DMS 273 (cell line): ENCODE measurements at regions not wholly inside any gene's neighbourhood (a gene's known extent, or its start where the extent isn't known, plus 50 kb on each side); places are given as distances from the start of the nearest gene placed in this dataset.

Source experiments
- DNase-seq: peaks from one replicate; lab custom pipeline; 2025; ENCODE audit not compliant: unreplicated experiment; lab: John Stamatoyannopoulos, UW

DNA sequence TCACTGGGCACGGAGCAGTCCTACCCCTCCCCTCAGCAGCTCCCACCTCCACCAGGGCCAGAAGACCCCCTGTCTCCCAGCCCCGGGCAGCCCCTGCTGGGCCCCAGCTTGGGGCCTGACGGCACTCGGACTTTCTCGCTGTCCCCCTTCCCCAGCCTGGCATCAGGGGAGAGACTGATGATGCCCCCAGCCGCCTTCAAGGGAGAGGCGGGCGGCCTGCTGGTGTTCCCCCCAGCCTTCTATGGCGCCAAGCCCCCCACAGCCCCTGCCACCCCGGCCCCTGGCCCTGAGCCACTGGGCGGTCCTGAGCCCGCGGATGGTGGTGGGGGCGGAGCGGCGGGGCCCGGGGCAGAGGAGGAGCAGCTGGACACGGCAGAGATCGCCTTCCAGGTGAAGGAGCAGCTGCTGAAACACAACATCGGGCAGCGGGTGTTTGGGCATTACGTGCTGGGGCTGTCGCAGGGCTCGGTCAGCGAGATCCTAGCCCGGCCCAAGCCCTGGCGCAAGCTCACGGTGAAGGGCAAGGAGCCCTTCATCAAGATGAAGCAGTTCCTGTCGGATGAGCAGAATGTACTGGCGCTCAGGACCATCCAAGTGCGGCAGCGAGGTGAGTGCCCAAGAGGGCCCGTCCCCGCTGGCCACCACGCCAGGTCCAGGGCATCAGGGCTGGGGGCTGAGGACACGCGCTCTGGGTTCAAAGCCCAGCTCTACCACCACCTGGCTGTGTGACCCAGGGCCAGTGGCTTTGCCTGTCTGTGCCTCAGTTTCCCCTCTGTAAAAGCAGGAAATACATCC is 58.6 kb downstream of the PHETA1 start:
- DNase-seq, result no peak

DNA sequence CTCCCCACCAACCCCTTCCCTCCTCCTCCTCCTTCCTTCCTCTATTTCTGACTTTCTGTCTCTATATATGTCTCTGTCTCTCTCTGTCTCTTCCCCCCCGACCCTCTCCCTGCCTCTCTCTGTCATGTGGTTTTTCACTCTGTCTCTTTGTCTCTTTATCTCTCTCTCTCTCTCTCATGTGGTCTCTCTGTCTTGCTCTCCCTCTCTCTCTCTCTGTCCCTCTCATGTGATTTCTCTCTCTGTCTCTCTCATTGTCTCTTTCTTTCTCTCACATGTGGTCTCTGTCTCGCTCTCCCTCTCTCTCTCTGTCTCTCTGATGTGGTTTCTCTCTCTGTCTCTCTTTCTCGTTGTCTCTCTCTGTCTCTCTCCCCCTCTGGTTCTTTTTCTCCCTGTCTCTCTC is 59.3 kb downstream of the PHETA1 start:
- DNase-seq, result no peak

DNA sequence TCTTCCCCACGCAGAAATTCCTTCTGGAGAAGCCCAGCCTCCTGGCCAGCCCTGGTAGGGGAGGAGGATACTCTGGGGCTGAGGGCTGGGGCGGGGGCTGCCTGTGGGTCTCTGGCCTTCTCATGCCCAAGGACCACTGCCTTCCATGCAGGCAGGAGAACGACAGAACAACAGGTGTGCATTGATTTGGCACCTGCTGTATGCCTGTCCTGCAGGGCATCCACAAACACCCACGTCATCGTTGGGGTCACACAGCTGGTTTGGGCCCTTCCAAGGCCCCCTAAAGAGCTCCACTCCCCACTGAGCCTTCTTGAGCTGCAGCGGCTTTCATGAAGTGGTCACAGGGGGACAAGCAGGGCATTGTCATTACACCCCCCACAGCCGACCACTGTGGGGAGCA is 60.4 kb downstream of the PHETA1 start:
- DNase-seq, result no peak

DNA sequence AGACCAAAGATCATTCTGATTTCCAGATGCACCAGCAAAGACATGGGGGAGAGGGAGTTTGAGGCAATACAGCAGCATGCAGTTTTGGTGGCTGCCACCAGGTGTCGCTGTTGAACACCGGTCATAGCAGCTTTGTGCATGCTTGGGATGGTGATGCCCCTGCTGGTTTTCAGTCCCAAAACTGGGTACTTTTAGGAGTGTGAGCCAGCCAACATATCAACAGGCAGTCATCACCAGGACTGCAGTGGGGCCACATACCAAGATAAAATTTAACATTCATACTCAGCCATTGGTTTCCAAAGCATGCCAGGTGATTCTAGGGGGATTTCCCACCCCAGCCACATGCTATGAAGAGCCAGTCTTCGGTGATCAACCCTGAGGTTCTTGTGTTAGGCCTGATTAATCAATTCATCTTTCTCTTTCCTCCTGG is 64.2 kb downstream of the PHETA1 start:
- peak; percentile 59 for DNase-seq

DNA sequence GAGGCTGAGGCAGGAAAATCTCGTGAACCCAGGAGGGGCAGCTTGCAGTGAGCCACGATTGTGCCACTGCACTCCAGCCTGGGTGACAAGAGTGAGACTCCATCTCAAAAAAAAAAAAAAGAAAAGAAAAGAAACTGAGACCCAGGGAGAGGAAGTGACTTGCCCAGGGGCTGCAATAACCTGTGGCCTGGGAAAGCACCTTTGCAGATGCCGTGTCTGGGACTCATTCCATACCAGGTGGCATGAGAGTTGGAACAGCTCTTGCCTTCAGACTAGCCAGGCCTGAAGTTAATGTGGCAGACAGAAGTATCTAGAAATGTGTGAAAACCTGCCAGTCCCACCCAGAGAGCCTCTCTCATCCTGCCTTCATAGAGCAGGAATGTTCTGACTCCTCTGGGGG is 65.4 kb downstream of the PHETA1 start:
- no peak for DNase-seq

DNA sequence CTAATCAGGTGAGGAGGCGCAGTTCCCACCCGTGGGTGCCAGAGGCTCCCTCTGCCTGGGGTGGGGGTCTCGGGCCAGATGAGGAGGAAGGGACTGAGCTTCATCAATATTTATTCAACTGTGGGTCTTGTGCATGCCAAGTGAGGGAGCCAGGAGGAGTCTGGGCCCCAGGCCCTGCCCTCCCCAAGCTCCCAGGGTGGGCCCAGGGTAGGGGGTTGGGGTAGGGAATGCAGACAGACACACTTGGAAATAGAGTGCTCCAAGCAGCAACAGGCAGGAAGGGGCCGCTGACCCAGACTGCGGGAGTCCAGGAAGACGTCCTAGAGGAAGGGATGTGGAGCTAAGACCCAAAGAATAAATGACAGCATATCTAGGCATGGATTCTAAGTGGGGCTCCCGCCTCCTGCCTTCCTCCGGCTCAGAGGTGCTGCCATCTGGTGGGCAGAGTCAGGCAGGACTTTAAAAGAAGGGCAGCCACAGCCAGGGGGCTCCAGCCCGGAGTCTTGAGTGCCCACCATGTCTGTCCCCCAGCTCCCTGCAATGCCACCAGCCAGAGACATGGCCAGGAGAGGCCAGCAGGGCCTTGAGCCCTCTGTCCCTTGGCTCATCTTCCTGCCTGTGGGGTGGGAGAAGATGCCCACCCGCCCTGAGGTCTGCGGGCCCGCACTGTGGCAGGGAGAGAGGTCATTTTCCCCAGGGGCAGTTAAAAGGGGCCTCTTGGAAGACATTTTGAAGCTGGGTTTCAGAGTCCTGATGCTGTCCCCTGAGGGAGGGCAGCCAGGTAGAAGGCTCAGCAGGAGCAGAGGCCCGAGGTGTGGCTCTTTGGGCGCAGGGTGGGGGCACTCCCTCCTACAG is 70.1 kb downstream of the PHETA1 start:
- peak; percentile 82 for DNase-seq

DNA sequence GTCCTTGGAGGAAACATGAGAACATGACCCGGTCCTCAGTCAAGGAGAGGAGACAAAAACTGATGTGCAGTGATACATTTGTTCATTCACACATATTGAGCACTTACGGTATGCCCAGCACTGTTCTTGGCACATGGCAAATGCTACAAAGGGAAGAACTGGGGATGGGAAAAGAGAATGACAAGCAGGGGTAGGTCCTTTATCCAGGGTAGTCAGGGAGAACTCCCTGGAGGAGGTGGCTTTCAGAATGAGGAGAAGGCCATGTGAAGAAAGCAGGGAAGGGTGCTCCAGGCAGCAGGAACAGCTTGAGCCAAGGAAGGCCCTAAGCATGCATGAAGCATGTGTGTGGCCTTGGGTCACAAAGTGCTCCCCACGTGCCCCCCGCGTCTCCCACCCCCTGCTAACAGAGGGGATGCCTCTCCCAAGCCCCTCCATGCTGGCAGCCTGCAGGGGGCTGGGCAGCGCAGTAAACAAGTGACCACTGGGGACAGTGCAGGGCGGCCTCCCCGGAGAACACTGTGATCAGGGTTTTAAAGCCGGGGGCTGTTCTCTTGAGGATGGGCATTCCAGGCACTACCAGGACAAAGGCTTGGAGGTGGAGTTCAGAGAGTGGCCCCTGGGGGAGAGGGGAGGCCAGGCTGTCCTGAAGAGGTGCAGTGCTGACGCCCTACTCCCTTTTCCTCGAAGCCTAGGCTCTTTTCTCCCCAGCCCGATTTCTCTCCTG is 71.0 kb downstream of the PHETA1 start:
- DNase-seq, result no peak

DNA sequence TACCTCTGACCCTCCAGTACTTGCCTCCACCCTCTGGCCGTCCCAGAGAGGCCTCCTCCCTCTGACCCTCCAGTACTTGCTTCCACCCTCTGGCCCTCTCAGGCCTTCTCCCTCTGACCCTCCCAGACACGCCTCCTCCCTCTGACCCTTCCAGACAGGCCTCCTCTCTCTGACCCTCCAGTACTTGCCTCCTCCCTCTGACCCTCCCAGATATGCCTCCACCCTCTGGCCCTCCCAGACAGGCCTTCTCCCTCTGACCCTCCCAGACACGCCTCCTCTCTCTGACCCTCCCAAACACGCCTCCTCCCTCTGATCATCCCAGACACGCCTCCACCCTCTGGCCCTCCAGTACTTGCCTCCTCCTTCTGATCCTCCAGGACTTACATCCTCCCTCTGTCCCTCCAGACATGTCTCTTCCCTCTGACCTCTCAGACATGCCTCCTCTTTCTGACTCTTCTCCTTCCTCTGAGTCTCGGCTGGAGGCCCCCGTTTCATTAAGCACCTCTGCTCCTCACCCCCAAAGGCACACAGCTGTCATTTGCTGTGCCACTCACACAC is 71.9 kb downstream of the PHETA1 start:
- no peak for DNase-seq

DNA sequence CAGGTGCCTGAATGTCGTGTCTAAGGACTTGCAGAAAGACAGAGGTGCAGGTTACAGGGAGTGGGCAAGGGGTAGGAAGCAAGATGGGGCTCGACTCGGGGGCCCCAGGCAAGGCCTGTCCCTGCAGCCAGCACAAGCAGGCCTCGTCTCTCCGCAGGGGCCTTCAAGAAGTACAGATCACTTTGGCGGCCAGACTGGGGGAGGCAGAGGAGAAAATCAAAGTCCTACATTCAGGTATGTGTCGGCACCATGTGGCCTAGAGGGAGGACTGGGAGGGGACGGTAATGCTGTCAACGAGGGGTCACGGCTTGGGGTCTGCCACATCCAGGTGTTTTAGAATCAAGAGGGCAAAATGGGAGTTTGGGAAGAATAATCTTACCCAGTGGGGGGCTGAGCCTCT is 73.7 kb downstream of the PHETA1 start:
- no peak for DNase-seq

DNA sequence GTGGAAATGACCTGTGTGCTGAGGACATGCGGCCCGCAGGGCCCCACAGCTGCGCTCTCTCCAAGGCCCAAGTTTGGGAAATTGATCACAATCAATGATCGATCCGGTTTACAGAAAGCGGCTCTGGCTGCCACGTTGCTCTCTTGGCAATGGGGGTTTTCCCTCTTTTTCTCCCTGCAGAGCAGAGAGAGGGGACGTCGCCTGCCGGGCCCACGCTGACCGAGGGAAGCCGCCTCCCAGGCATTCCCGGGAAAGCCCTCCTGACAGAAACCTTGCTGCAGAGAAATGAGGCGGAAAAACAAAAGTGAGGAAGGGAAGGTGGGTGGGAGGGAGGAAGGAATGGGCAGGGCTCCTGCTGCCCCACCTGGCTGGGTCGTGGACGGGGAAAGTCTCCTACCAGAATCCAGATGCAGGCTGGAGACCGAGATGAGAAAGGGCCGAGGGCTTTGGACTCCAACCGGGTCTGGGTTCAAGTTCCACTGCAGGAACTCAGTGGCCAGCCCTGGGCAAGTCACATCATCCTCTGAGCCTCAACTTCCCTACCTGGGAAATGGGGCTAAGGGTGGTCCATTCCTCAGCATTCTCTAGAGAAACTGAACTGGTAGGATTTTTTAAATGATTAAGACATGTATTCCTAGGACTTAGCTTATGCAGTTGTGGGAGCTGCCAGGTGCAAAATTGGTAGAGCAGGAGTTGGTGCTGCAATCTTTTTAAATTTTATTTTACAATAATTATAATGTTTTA is 75.5 kb downstream of the PHETA1 start:
- DNase-seq, result no peak

DNA sequence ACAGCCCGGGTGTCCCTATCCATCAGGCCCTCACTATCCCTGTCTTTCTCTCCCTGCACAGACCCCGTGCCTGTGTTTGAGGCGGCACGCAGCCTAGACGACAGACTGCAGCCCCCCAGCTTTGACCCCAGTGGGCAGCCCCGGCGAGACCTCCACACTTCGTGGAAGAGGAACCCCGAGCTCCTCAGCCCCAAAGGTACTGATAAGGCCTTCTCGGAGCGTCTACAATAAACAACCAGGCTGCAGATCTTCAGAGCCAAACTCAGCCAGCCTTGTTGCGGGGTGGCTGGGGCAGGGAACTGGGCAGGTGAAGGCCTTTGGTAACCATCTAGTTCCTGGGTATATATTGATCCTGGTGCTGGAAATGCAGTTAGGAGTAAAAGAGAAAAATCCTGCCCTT is 77.5 kb downstream of the PHETA1 start:
- no peak for DNase-seq

DNA sequence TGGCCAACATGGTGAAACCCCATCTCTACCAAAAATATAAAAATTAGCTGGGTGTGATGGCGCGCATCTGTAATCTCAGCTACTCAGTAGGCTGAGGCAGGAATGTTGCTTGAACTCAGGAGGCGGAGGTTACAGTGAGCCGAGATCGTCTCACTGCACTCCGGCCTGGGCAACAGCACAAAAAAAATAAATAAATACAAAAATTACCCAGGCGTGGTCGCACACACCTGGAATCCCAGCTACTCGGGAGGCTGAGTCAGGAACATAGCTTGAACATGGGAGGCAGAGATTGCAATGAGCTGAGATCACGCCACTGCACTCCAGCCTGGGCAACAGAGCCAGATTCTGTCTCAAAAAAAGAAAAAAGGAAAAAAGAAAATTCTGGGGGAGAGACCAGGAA is 80.1 kb downstream of the PHETA1 start:
- no peak for DNase-seq

DNA sequence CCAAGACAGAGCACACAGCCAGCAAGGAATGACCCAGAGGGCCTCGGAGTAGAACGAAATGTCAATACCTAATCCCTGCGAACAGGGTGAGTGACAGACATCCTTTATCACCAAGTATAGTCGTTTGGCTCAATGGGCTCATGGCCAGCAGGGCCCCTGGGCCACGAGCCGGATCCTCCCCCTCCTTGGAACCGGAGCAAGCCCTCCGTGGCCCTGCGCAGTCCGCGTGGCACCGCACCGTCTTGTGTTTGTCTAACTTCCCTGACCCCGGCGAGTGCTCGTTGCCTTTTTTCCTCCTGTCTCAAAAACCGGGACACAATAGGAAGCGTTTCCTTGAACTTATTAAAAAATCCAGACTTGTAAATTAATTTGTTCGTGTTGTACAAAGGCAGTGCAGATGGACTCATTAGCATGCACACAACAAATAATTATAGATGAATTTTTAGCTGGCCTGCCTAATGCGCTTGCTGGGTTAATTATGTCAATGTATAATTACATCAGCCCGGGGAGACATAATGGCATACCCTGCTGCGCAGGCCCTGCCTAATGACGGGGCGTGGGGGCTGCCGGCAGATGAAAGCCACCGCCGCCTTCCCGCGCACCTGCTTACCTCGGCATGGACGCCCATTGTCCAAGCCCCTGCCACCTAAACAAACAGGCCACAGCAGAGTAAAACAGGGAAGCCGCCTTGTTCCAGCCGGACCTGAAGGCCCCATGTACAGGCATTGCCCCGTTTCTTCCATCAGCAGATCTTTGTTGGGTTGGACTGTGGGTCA is 81.6 kb downstream of the PHETA1 start:
- DNase-seq, result peak; percentile 45

DNA sequence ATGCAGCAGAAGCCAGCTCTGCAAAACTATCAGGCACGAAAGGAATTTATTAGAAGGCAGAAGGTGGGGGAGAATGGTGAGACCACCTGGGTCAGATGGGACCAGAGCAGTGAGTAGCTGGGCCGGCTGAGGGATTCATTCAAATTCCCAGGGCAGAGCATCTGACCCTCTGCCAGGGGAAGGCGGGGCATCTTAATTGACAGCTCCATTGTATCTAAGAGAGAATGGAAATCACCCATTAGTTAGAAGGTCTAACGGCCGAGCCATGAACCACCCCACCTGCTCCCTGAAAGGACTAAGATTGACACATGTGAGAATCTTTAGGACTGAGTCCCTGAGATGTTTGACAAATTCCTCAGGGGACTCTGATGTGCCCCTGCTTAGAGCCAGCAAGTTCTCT is 83.7 kb downstream of the PHETA1 start:
- no peak for DNase-seq

DNA sequence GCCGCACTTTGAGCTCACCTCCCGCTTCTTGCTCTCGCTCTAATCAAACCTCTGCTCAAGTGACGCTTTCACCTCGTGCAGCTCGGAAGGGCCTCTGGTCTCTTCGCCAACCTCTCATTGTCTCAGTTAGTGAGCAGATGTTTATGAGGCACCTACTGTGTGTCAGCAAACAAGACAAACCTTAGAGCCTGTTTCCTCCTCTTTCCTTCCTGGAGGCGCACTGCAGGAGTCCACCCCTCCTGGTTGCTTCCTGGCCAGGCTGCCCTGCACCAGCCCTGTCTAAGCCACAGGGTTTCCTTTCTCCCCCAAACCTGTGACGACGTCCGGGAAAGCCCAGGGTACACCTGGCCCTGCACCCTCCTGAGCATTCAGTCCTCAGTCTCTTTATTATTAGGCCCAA is 84.2 kb downstream of the PHETA1 start:
- no peak for DNase-seq

DNA sequence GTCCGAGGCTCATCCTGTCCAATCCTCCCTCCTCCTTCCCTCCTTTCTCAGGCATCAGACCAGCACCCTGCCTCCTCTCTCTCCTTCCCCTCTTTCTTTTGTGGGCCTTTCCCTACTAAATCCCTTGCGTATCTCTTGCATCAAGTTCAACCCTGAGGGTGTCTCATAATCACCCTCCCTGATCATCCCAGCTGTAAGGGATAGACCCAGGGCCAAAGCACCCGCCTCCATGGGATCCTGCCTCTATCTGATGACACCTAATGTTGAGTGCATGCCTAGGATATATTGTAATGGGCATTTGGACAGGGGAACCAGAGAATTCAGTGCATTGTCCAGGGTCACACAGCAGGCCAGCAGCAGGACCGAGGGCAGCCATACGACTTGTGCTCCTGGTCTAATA is 84.9 kb downstream of the PHETA1 start:
- no peak for DNase-seq

DNA sequence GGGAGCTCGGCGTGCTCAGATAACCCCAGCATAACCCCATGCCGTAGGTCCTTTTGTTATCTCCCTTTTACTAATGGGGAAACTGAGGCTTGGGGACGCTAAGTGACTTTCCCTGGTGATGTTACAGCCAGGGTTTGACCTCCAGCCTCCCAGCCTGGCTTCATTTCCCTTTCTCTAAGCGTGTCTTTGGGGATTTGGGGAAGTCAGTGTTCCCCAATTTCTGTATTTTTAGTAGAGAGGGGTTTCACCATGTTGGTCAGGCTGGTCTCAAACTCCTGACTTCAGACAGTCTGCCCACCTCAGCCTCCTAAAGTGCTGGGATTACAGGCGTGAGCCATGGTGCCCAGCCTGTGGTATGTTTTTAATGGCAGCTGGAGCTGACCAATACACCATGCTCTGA is 85.4 kb downstream of the PHETA1 start:
- DNase-seq, result no peak

DNA sequence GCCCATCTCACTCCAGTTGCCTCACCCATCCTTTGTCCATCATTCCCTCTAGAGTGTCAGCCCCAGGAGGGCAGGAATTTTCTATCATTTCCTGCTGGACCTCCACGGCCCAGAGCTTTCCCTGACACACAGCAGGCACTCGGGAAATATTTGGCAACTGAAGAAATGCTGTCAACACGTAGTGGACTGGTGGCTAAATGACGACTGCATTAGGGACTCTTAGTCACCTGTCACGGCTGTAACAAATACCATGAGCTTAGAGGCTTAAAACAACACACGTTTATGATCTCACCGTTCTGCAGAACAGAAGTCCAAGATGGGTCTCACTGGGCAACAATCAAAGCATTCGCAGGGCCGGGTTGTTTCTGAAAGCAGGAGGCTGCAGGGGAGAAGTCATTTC is 91.3 kb downstream of the PHETA1 start:
- DNase-seq, result no peak

DNA sequence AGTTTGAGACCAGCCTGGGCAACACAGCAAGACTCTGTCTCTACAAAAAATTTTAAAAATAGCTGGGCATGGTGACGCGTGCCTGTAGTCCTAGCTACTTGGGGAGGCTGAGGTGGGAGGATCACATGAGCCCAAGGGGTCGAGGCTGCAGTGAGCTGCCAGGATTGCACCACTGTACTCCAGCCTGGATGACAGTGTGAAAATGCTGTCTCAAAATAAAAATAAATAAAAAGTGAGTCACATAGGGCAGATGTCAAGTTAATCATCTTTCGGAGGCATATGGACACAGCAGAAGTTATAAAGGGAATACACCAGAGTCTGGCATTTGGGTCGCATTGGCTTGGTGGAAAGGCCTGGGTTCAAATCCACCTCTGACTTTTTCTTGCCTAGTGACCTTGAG is 92.7 kb downstream of the PHETA1 start:
- peak; percentile 23 for DNase-seq

DNA sequence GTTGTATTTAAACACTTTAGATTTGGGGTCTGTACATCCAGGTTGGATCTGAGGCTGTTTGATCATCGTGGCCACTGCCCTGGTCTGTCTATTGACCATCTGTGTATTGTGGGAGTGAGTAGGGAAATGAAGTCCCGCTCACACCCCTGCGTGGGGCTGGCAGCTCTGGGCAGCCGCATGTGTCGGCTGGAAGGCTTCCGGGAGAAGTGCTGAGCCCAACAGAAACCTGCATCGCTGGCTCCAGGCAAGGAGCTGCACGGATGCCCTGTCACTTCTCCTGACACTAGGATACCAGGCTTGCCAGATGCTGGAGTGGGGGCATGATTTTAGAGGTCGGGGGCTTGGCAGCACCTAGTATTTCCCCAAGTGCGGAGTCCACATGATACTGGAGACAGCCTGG is 93.6 kb downstream of the PHETA1 start:
- DNase-seq, result no peak
